Stimulated activated CD4-positive, alpha-beta T cell treated with anti-CD3 and anti-CD28 coated beads, TNF-alpha, amount 100 ng/mL, for 1 hour (primary cell): ENCODE measurements at regions not wholly inside any gene's neighbourhood (a gene's known extent, or its start where the extent isn't known, plus 50 kb on each side); places are given as distances from the start of the nearest gene placed in this dataset.
"Not testable (repeated sequence)": the region's sequence is repeated elsewhere in the genome, so short reads cannot be mapped to it uniquely, and the experiment has no call there.

ENCODE experiments used
- DNase-seq, 3 donors: peaks; one replicate each; pipeline ENCODE4 v3.0.0-alpha.2; 2020; ENCODE audit warnings: low read depth in 3 of 3, low spot score in 1 of 3

DNA sequence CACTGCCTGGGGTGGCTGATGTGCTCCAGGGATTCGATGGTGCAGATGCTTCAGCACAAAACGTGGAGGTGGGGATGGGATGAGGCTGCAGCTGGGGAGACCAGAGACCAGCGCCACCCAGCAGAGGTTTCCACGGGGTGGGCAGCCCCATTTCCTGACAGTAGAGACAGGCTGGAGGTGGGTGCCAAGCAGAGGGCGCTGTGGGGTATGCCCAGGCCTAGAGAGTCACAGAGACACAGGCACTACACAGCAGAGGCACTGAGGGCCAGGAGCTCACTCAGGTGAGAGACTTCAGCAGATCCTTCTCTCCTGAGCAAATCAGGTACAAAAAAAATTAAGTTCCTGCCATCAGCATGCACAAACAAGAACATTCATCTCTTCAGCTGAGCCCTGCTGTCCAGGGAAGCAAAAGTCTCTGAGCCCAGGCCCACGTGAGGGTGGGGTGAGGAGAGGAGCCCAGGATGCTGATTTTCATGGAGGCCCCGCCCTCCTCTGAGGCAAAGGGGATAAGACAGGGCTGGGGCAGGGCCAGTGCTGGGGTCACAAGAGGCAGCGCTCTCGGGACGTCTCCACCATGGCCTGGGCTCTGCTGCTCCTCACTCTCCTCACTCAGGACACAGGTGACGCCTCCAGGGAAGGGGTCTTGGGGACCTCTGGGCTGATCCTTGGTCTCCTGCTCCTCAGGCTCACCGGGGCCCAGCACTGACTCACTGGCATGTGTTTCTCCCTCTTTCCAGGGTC lies 53.1 kb downstream of the GGTLC2 start:
- DNase-seq = no peak

DNA sequence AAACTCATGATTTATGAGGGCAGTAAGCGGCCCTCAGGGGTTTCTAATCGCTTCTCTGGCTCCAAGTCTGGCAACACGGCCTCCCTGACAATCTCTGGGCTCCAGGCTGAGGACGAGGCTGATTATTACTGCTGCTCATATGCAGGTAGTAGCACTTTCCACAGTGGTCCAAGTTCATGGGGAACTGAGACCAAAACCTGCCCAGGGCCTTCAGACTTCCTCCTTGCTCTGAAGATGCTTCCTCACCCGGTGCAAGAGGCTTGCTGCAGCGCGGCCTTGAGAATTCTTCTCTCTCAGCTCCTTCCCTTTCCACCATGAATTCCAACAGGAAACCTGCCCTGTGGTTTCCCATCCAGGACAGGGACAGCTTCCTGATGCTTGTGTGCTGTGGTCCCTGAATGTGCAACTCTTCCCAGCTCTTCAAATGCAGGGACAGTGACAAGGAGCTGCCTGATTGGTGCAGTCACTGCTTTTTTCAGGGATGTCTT lies 53.9 kb downstream of the GGTLC2 start:
- no peak for DNase-seq

DNA sequence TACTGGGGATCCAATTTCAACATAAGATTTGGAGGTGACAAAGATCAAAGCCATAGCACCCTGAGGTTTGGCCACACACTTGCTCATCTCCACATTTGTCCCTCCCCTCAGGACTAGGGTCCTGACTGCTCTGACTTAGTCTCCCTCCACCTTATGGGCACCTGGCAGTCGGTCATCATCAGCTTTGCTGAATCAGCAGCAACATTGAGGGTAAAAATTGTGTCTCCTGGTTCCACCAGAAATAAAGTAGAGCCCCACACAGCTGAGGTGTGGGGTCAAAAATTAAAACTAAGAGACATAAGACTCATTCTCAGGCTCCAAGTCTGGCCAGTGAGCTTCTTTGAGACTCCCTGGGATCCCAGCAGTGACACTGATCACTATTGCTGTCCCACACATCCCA lies 56.2 kb downstream of the GGTLC2 start:
- no peak for DNase-seq

DNA sequence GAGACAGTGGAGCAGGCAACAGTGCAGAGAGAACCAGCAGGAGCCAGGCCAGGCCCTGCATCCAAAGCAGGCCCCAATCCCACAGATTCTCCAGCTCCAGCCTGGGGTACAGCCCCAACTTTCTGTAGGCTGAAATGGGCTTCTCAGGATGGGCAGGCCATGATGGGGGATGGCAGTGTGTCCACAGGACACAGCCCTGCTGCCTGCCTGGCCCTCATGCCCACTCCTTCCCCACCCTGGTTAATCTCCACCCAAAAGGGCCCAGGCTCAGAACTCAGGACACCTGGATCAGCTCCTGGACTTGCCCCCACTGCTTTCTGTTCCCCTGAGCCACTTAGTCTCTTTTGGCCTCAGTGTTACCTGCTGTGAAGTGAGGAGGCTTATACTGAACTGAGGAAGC lies 57.1 kb downstream of the GGTLC2 start:
- not testable (repeated sequence) for DNase-seq

DNA sequence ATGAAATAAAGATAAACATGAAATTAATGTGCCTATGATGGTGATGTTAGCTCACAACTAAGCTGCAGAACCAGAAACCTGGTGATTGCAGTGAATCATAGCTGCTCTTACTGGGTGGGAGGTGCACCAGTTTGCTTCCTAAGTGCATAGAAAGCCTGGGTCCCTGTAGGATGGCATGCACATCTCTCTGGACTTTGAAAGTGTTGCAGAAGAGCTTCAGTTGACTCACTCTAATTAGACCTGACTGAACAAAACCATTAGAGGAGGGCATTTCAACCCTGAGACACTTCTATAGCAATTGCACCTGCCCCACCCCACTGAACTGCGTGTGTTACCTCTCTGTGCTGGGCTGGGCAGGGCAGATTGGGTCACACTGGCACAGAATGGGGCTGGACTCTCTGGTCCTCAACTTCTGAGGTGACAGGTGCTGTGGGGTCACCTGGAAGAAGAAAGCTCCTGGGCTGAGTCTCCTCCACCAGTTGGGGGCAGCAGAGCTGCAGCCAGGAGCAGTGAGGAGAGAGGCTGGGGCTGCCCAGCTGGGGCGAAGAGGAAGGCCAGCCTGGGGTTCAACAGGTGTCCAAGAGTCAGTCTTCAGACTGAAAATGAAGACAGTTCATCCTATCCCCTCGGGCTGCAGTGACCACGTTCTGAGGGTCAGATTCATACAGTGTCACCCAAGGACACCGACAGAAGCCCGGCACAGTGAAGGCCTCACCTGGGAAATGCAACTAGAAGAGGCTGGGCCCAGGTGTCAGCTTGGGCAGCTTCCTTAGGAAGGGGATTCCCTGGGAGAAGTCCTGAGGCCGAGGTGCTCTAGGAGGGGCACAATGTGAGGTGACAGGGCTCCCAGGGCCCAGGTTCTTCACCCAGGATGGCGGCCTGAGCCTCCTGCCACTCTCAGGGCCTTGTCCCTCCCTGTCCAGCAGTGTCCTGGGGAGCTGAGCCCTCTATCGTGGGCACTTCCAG lies 58.1 kb downstream of the GGTLC2 start:
- no peak for DNase-seq

DNA sequence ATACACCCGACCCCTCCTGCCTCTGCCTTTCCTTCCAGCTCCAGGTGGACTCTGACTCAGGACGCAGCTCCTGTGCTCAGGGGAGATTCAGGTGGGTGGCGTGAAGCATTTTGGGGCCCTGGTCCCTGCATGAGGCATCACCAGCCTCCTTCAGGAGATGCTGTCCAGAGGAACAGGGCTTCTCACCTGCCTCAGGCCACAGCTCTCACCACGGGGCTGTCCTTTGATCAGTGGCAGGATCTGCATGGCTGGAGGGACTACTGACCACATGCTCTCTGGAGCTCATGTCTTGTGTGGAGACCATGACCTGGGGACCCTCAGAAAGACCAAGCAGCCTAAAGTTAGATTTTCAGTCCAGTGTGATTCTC lies 58.8 kb downstream of the GGTLC2 start:
- DNase-seq = no peak

DNA sequence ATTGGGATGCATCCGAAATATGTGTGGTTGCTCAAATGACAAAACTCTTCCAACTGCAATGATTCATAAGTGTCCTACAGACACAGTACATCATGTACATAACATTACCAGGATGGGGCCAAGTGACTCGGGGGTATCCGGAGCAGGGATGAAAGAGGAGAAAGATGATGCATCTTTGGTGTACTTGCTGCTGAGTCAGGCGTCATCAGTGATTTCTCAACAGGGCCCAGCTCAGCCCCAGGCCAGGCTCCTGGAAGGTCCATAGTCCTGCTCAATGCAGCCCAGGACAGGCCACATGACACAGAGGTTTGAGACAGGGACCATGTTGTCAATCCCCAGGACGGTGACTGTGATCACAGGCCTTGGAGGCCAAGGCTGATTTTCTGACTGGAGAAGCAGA lies 59.3 kb downstream of the GGTLC2 start:
- DNase-seq = no peak

DNA sequence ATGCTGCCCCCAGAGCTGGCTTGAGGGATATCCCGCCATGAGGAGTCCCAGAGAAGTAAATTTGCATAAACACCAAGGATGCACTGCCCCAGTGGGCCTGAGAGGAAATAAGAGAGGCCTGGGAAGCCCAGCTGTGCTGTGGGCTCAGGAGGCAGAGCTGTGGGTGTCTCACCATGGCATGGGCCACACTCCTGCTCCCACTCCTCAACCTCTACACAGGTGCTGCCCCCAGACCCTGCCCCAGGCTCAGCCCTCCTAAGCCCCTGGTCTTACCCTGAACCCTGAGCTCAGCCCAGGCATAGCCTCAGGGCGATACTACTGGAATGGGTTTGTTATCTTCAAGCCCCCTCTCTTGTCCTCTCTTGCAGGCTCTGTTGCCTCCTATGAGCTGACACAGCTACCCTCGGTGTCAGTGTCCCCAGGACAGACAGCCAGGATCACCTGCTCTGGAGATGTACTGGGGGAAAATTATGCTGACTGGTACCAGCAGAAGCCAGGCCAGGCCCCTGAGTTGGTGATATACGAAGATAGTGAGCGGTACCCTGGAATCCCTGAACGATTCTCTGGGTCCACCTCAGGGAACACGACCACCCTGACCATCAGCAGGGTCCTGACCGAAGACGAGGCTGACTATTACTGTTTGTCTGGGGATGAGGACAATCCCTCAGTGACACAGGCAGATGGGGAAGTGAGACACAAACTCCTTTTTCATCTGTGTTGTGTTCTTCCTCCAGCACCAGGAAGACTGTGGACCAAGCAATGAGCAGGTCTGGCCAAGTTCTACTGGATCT lies 59.9 kb downstream of the GGTLC2 start:
- DNase-seq = no peak

DNA sequence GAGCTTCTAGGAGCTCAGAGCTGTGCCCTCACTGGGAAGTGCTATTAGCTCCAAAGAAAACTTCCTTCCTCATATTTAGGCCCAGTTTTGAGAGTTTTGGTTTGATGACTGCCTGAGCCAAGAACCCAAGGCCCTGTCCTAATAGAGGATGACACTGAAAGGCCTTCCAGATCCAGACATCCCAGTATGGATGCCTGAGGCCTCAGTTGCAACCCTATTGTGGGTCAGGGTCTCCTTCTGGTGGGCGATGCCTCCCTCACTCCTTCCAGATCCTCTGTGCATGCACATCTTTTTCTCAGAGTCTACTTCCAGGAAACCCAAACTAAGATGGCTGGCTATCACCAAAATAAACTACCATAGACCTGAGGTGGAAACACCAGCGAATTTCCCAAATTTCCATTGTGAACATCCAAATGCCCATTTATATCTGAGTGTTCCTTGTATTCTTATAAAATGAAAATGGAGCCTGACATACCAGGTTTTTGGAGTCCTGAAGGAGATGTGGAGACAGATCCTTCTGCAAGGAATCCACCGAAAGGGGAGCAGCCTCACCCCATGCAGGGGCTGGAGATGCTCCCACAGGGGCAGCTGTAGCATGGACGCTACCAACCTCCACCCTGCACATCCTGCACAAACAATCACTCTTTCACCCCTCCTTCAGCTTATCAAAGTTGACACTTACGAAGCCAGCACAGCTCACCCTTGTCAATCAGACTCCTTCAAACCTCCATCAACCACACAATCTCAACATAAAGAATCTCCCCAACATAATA lies 61.1 kb downstream of the GGTLC2 start:
- DNase-seq = no peak

DNA sequence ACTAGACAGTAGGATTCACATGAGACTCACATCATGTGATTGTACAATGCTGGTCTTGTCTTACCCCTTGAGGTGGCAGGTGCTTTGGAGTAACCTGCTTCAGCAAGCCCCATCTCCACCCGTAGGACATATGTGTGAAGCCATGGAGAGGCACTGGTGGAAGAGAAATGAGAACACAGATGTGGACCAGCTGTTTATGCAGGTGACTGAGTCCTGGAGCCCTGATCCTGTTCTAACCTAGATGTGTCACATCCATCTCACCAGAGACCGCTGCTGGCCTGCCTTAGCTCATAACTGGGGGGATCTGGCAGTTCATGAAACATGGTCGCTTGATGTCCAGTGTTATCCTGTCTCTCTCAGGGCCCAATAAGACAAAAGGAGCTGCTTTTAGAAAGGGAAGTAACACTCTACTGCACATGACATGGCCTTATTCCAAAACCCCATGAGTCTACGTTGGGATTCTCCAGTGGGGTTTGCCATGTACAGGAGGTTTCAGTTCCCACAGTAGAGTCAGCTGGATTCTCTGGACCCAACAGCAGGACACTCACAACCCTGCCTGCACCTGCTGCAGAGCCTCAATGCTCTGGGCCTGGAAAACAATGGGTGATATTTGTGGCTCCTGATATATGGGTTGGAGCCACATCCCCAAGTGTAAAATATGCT lies 62.0 kb downstream of the GGTLC2 start:
- DNase-seq = no peak

DNA sequence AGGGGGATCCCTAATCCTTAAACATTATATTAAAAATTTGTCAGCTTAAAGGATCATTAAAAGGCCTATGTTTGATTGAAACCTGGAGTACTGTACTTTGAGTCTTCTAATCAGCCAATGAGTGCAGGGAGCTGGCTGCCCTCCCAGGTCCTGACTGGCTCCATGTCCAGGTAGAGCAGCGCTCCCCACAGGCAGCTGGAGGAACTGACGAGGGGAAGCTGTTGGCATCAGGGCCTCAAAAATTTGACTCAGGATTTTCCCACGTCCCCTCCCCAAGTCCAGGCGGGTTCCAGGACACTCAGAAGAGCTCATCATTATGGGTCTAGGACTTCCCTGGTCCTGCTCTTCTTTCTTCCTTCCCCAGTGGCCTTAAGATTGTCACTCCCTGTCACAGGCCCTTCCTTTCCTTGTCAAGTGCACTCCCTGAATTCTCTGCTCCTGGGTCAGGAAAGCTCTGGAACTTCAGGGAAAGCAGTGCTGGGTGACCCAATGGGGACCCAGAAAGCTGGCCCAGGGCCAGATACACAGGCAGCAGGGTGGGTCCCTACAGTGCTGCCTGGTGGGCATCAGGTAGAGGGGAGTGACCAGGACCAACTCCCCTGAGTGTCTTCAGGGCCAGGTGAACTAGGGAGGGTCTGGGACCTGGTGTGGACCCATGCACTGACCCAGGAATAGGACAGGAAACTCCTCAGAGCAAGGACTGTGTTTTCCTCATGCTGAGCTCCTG lies 65.5 kb downstream of the GGTLC2 start:
- no peak for DNase-seq

DNA sequence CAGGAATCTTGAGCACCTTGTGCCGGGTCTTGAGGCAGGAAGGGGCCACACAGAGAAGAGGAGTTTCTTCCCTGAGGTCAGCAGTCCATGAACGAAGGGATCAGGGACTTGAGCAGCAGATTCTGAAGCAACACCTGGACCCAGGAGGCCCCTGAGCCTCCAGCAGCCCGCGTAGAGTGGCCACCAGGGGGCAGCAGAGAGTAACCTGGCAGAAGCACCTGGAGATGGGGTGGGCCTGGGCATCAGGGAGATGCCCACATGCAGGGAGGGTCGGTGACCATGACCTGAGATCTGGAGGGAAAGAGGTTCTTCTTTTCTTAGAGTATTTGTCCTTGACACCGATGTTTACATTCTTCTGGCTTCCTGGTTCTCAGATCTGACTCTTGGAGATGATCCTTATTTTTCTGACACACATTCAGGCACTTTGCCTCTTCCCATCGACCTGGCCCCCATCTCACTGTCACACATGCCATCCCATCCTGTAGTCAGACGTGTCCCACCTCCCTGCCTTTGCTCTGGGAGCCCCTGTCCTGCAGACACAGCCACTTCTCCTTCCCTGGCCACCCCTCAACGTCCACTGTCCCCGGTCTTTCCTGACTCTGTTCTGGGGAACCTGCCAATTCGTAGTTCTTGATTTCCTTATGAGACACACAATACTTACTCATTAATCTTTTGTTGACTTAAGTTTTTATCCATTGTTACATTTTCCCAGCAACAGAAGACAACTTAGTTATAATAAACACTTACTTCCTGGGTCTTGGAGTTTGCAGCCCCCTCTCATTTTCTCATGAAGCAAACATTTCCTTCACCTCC lies 66.5 kb downstream of the GGTLC2 start:
- DNase-seq = peak; percentile 53 to 76 (median 59)

DNA sequence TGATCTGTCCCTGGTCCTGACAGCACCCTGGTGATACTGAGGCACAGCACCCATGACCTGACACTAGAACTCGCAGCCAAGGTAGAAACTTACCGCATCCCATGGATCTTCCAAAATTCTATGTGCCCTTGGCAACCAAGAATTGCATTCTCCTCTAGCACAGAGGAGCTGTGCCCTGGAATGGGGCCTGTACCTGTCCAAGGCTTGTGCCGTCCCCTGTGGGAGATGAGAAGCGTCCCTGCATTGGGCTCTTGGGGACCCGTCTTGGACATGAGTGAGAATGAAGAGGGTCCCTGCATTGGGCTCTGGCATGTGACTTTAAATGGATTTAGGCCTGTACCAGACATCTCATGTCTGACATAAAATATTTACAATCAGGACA lies 67.1 kb downstream of the GGTLC2 start:
- DNase-seq = no peak

DNA sequence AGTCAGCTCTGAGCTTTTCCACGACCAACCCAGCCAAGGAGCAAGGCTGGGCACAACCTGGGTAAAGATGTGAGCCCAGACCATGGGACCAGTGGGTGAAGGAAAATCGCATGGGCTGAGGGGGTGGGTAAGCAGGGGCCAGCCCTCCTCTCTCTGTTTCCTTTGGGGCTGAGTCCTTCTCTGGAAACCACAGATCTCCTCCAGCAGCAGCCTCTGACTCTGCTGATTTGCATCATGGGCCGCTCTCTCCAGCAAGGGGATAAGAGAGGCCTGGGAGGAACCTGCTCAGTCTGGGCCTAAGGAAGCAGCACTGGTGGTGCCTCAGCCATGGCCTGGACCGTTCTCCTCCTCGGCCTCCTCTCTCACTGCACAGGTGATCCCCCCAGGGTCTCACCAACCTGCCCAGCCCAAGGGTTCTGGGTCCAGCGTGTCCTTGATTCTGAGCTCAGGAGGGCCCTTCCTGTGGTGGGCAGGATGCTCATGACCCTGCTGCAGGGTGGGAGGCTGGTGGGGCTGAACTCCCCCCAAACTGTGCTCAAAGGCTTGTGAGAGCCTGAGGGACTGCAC lies 67.8 kb downstream of the GGTLC2 start:
- DNase-seq = no peak

DNA sequence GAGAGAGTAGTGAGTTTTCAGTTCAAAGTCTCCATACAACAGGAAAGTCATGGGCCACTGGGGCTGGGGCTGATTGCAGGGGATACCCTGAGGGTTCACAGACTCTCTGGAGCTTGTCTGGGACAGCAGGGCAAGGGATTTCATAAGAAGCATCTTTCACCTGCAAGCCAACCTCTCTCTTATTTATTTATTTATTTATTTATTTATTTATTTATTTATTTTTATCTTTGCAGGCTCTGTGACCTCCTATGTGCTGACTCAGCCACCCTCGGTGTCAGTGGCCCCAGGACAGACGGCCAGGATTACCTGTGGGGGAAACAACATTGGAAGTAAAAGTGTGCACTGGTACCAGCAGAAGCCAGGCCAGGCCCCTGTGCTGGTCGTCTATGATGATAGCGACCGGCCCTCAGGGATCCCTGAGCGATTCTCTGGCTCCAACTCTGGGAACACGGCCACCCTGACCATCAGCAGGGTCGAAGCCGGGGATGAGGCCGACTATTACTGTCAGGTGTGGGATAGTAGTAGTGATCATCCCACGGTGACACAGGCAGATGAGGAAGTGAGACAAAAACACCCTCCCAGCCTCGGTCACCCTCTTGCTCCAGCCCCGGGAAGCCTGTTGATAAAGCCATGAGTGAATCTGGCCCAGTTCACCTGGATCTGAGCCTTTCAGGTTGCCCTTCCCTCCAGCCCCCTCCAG lies 68.4 kb downstream of the GGTLC2 start:
- no peak for DNase-seq

DNA sequence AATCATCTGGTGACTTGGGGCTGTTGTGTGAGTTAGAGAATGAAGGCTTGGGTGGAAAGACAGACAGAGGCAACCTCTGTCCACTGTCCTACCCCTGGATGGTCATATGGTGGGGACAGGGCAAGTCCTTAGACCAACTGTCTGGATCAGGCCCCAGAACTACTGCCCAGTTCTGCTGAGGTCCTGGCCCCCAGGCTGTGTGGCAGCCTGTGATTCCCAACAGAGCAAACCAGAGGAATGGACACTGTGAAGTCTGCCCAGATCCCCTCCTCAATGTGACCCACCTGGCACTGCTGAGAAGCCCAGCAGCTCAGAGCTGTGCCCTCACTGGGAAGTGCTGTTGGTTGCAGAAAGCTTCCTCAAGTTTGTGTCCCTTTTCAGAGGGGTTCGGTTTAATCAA lies 69.0 kb downstream of the GGTLC2 start:
- DNase-seq = no peak

DNA sequence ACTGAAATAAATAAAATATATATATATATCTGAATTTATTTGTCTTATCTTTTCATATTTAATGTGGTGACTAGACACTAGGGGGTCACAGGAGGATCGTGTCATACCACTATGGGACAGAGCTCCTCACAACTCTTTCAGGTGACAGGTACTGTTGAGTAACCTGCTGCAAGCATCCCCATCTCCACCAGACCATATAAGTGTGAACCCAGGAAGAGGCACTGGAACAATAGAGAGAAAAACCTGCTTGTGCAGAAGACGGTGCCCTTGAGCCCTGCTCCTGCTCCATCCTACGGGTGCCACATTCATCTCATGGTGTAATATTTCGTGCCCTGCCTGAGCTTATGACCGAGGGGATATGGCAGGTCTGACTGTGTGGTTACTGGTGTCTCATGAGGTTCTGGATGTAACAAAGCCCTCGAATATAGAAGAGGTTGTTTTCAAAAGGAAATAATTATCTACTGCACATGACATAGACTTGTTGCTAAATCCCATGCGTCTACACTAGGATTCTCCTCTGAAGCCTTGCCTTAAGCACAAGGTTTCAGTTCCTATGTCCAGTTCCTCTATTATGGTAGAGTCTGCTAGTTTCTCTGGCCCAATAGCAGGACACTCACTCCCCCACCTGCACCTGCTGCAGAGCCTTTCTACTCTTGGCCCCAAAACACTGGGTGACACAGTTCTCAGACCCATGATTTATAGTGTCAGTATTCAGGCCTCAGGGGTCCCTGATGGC lies 70.4 kb downstream of the GGTLC2 start:
- no peak for DNase-seq
